Progenitor cell of endocrine pancreas (in vitro differentiated cells): ENCODE measurements at regions not wholly inside any gene's neighbourhood (a gene's known extent, or its start where the extent isn't known, plus 50 kb on each side); places are given as distances from the start of the nearest gene placed in this dataset.

Source experiments
- DNase-seq: peaks from one replicate; pipeline ENCODE4 v3.0.0; 2021; ENCODE audit warnings: low spot score; ENCODE audit not compliant: unreplicated experiment
- H3K27ac Mint-ChIP-seq: 2 replicates; pipeline ENCODE4 v1.8.0; 2021; ENCODE audit warnings: mild to moderate bottlenecking, moderate library complexity, mixed read lengths
- H3K27me3 Mint-ChIP-seq: 2 replicates; pipeline ENCODE4 v1.8.0; 2021; ENCODE audit warnings: mixed read lengths
- H3K36me3 Mint-ChIP-seq: 2 replicates; pipeline ENCODE4 v1.8.0; 2022; ENCODE audit warnings: mixed read lengths; ENCODE audit not compliant: insufficient read depth
- H3K4me1 Mint-ChIP-seq: 2 replicates; pipeline ENCODE4 v1.8.0; 2021; ENCODE audit warnings: low read depth, mixed read lengths
- H3K4me3 Mint-ChIP-seq: 2 replicates; pipeline ENCODE4 v1.8.0; 2021; ENCODE audit warnings: low read depth, mild to moderate bottlenecking, moderate library complexity, mixed read lengths
- H3K9me3 Mint-ChIP-seq: 2 replicates; pipeline ENCODE4 v1.8.0; 2021; ENCODE audit warnings: low read depth, mixed read lengths
- TF ChIP-seq, protein P1 (sequence below): fragments of 200-600 bp; sonication (generic); IDR thresholded peaks from one replicate; pipeline ENCODE4 v1.5.0; 2021; ENCODE audit warnings: antibody characterized with exemption, mild to moderate bottlenecking; ENCODE audit not compliant: unreplicated experiment

- TF ChIP-seq, protein P1, sequence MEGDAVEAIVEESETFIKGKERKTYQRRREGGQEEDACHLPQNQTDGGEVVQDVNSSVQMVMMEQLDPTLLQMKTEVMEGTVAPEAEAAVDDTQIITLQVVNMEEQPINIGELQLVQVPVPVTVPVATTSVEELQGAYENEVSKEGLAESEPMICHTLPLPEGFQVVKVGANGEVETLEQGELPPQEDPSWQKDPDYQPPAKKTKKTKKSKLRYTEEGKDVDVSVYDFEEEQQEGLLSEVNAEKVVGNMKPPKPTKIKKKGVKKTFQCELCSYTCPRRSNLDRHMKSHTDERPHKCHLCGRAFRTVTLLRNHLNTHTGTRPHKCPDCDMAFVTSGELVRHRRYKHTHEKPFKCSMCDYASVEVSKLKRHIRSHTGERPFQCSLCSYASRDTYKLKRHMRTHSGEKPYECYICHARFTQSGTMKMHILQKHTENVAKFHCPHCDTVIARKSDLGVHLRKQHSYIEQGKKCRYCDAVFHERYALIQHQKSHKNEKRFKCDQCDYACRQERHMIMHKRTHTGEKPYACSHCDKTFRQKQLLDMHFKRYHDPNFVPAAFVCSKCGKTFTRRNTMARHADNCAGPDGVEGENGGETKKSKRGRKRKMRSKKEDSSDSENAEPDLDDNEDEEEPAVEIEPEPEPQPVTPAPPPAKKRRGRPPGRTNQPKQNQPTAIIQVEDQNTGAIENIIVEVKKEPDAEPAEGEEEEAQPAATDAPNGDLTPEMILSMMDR: peak; percentile 51
- peak; percentile 34 for DNase-seq
- peaks cover 7% of the 10 kb centered on the region for H3K4me1 Mint-ChIP-seq
These were observed 344.6 kb upstream of the SHH start for GRCh38 chr7:156156734-156157408.

GRCh38 chr7:156155988-156156733 lies 343.9 kb upstream of the SHH start:
- Mint-ChIP-seq H3K27me3 (peaks cover 20% of the 10 kb centered on the region), H3K4me3 (no peak overlapping the region)

More at GRCh38 chr7:156156734-156157408, 344.6 kb upstream of the SHH start:
- H3K27me3 Mint-ChIP-seq: peaks cover 17% of the 10 kb centered on the region
- no peak overlapping the region for H3K4me3 Mint-ChIP-seq
- peak overlapping the region; percentile 58 for H3K27ac Mint-ChIP-seq
- no peaks in the 10 kb centered on the region for H3K36me3 Mint-ChIP-seq
- peaks cover 4% of the 10 kb centered on the region for H3K9me3 Mint-ChIP-seq

DNA sequence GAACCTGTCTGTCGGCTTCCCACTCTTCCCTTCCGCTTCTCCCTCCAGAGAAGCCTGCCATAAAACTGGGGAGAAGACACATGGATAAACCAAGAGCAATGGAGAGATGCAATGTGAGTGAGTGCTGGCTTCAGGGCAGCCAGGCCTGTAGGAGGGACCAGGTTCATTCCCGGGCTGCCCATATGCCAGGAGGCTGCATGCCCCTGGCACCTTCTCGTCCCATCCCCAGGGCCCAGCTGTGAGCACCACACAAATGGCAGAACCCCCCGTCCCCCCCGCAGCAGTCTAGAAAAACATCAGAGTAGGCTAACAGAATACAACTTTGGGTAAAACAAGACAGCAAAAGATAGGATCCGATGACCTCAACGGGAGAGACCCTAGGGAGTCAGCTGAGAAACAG lies 341.3 kb upstream of the SHH start:
- DNase-seq: no peak
- Mint-ChIP-seq H3K27ac (no peak overlapping the region), H3K4me1 (peaks cover 14% of the 10 kb centered on the region), H3K9me3 (no peaks in the 10 kb centered on the region), H3K4me3 (no peak overlapping the region), H3K36me3 (no peaks in the 10 kb centered on the region), H3K27me3 (peaks cover 20% of the 10 kb centered on the region)
- TF ChIP-seq, protein P1: no peak

More at GRCh38 chr7:156155988-156156733, 343.9 kb upstream of the SHH start:
- Mint-ChIP-seq H3K4me1 (peaks cover 11% of the 10 kb centered on the region), H3K36me3 (no peaks in the 10 kb centered on the region), H3K9me3 (peaks cover 4% of the 10 kb centered on the region), H3K27ac (no peak overlapping the region)
- TF ChIP-seq, protein P1: no peak
- DNase-seq: no peak

GRCh38 chr7:156152390-156152789 lies 340.1 kb upstream of the SHH start:
- no peak for DNase-seq
- Mint-ChIP-seq H3K27ac (no peak overlapping the region), H3K4me3 (no peak overlapping the region), H3K36me3 (no peaks in the 10 kb centered on the region), H3K27me3 (peaks cover 17% of the 10 kb centered on the region), H3K4me1 (peaks cover 18% of the 10 kb centered on the region), H3K9me3 (no peaks in the 10 kb centered on the region)
- TF ChIP-seq, protein P1: no peak

- Mint-ChIP-seq H3K4me3 (no peak overlapping the region), H3K36me3 (no peaks in the 10 kb centered on the region), H3K27me3 (peaks cover 11% of the 10 kb centered on the region), H3K27ac (no peak overlapping the region), H3K9me3 (no peaks in the 10 kb centered on the region), H3K4me1 (peaks cover 23% of the 10 kb centered on the region)
- no peak for DNase-seq
- TF ChIP-seq, protein P1: no peak
These were observed 339.4 kb upstream of the SHH start for GRCh38 chr7:156151658-156152057.
